Right lobe of liver (tissue), 6 donors: ENCODE measurements at regions not wholly inside any gene's neighbourhood (a gene's known extent, or its start where the extent isn't known, plus 50 kb on each side); places are given as distances from the start of the nearest gene placed in this dataset.

Experiments used
- ATAC-seq, 4 donors: fragments of 200-7000 bp; cut with Tn5 transposase; one replicate each; pipeline ENCODE4 v1.9.1; 2020; ENCODE audit warnings: mild to moderate bottlenecking in 4 of 4, moderate library complexity in 4 of 4
- DNase-seq, 3 donors: peaks; one replicate each; pipeline ENCODE4 v3.0.0-alpha.2; 2020
- H3K27ac ChIP-seq, 3 donors: fragments of 200-600 bp; one replicate each; pipeline ENCODE4 v1.8.0; 2022
- H3K27me3 ChIP-seq, 2 donors: fragments of 200-600 bp; one replicate each; pipeline ENCODE4 v1.8.0; 2022
- H3K36me3 ChIP-seq, 4 donors: fragments of 200-600 bp; sonication (generic) in 1 of 4; one replicate each; pipeline versions ENCODE4 v1.5.1 to v1.8.0; 2017 to 2022; ENCODE audit warnings: control low read depth in 1 of 4
- H3K4me1 ChIP-seq, 4 donors: fragments of 200-600 bp; sonication (generic) in 1 of 4; one replicate each; pipeline versions ENCODE4 v1.5.1 to v1.8.0; 2017 to 2022; ENCODE audit warnings: control low read depth in 1 of 4
- H3K4me3 ChIP-seq, 3 donors: fragments of 200-600 bp; one replicate each; pipeline ENCODE4 v1.8.0; 2022
- H3K9me3 ChIP-seq, 4 donors: fragments of 200-600 bp; sonication (generic) in 1 of 4; one replicate each; pipeline versions ENCODE4 v1.5.1 to v1.8.0; 2017 to 2022; ENCODE audit warnings: control low read depth in 1 of 4
- POLR2A ChIP-seq: fragments of 450-650 bp; IDR thresholded peaks from one replicate; pipeline ENCODE4 v1.6.1; 2017; ENCODE audit warnings: antibody characterized with exemption, mild to moderate bottlenecking
- WGBS: methylation state at CpG from one replicate; pipeline ENCODE4 v1.1.6; 2018; ENCODE audit warnings: low coverage, low lambda C conversion rate; ENCODE audit not compliant: insufficient coverage; ENCODE audit errors: missing lambda C conversion rate; 5-methylcytosine and 5-hydroxymethylcytosine counted together
- intact Hi-C, 2 donors: fragments of 100-400 bp; cut with DNase I; formaldehyde crosslinking; loops; one replicate each; pipeline versions ENCODE4 v1.11.2 to v1.14.1; 2022
- TF ChIP-seq, protein P1 (sequence below), 4 donors: fragments of 200-600 bp in 3 of 4; fragments of 450-650 bp in 1 of 4; IDR thresholded peaks; one replicate each; pipeline versions ENCODE4 v1.5.1 to v1.8.0; 2016 to 2022; ENCODE audit warnings: antibody characterized with exemption in 4 of 4, mild to moderate bottlenecking in 2 of 4
- donor health status: DM: no; HTN: yes; CAD: no.
- donor health status: DM: no; HTN: no; CAD: no.
- donor health status: DM: no; HTN: no; CAD: no.
- donor health status: DM: no; HTN: yes; CAD: no.
- donor health status: DM: no; HTN: yes; CAD: no.

DNA sequence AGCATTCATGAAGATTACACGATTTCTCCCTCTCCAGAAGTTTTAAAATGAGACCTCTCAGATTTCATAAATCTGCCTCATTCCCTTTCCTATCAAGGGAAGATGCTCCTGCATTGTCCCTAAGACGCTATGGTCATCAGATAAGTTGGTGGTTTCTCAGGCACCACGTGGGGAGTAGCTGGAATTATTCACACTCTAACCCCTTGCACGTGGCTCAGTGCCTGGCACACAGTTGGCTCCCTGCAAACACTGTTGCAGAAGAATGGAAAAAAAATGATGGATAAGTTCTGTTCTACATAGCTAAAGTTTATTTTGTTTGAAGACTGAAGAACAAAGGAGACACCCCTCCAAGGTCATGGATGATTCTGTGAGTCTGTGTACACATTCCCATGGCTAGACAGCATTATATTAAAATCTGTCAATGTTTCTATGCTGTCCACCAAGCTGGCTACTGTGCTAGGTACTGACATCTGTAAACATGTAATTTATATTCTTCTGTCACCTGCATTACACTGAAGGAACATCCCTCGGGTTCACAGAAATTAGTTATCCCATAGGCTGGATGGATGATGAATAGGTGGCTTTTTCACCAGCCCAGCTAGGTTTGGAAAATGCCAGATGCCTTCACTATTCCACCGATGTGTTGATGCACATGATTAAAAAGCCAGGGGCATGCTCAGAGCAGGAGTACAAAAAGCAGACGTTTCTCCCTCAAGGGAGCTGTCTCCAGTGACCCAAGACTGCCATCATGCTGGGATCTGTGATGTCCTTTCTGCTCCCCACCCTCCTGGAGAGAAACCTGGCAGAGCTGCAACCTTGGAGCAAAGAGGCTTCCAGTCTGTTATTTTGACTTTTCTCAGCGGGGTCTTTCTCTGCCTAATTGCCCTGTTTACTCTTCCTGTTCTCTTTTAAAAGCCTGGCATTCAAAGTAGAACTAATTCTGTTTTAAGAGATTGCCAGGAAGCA is 610.5 kb downstream of the UTRN start:
- no peak overlapping the region for H3K27ac ChIP-seq
- DNase-seq (no peak), ATAC-seq (no peak)
- WGBS = 60% methylated on average over 6 of the region's 8 CpGs
- H3K9me3 ChIP-seq = no peaks in the 10 kb centered on the region
- H3K27me3 ChIP-seq = no peaks in the 10 kb centered on the region
- H3K4me1 ChIP-seq = no peaks in the 10 kb centered on the region
- H3K36me3 ChIP-seq = no peaks in the 10 kb centered on the region
- no peak overlapping the region for H3K4me3 ChIP-seq
- intact Hi-C loops = no loop called here
- TF ChIP-seq, protein P1, sequence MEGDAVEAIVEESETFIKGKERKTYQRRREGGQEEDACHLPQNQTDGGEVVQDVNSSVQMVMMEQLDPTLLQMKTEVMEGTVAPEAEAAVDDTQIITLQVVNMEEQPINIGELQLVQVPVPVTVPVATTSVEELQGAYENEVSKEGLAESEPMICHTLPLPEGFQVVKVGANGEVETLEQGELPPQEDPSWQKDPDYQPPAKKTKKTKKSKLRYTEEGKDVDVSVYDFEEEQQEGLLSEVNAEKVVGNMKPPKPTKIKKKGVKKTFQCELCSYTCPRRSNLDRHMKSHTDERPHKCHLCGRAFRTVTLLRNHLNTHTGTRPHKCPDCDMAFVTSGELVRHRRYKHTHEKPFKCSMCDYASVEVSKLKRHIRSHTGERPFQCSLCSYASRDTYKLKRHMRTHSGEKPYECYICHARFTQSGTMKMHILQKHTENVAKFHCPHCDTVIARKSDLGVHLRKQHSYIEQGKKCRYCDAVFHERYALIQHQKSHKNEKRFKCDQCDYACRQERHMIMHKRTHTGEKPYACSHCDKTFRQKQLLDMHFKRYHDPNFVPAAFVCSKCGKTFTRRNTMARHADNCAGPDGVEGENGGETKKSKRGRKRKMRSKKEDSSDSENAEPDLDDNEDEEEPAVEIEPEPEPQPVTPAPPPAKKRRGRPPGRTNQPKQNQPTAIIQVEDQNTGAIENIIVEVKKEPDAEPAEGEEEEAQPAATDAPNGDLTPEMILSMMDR (IDR thresholded peaks at IDR 0.05) = no peak
- TF ChIP-seq POLR2A = no peak

DNA sequence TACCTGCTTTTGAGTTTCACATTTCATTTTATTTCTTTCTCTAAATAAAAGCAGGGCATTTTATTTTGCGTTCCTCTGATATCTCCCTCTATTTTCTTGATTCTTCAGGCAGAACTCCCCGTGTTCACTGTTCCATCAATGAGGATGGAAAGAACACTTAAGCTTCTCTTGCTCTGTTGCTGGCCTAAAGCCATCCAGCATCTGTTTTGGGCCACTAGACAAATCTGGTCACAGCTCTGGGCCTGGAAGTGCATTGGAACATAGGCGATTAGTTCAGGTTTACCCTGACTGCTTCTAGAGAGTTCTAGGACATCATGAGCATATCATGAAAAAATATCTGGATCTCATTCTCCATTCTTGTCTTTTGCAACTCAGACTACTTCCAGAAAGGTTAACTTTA is 611.2 kb downstream of the UTRN start:
- no peak for DNase-seq
- no peak overlapping the region for H3K4me3 ChIP-seq
- H3K9me3 ChIP-seq = no peaks in the 10 kb centered on the region
- intact Hi-C loops = no loop called here
- 83% methylated on average over 3 of the region's 3 CpGs for WGBS
- H3K27ac ChIP-seq = no peak overlapping the region
- no peak for ATAC-seq
- no peaks in the 10 kb centered on the region for H3K36me3 ChIP-seq
- H3K4me1 ChIP-seq = no peaks in the 10 kb centered on the region
- TF ChIP-seq POLR2A = no peak
- TF ChIP-seq, protein P1 (IDR thresholded peaks at IDR 0.05) = no peak
- H3K27me3 ChIP-seq = no peaks in the 10 kb centered on the region

DNA sequence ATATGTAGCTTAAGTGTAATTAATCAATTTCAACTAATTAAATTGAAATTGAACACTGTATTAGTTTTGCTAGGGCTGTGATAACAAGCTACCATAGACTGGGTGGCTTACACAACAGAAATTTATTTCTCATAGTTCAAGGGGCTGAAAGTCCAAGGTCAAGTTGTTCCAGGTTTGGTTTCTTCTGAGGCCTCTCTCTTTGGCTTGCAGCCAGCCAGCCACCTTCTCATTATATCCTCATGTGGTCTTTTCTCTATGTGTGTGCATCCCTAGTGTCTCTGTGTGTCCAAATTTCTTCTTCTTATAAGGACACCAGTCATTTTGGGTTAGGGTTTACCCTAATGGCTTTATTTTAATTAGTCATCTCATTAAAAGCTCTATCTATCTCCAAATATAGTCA is 611.7 kb downstream of the UTRN start:
- Histone ChIP-seq H3K4me3 (no peak overlapping the region), H3K27me3 (no peaks in the 10 kb centered on the region), H3K36me3 (no peaks in the 10 kb centered on the region), H3K4me1 (no peaks in the 10 kb centered on the region), H3K9me3 (no peaks in the 10 kb centered on the region), H3K27ac (no peak overlapping the region)
- TF ChIP-seq POLR2A = no peak
- TF ChIP-seq, protein P1 (IDR thresholded peaks at IDR 0.05) = no peak
- no peak for DNase-seq
- no peak for ATAC-seq
- intact Hi-C loops = no loop called here

DNA sequence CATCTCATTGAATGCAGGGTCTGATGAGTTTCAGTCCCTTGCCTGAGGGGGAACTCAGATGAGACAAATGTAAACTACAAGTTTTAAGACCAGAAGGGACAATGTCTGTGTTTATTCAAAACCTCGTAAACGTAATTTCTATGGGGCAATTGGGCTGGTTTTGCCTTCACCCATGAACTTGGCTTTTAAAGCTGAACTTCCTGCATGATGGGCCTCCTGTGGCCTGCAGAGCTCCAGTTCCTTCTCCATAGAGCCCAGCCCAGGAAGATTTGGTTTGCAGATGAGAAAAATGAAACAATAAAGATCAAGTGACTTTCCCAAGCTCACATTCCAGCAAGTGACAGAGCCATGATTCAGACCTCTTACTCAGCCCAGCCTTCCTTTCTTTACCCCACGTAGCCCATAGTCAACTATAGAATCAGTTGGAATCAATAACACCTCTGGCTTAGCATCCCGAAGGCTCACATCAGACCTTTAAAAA is 612.3 kb downstream of the UTRN start:
- Histone ChIP-seq H3K27ac (no peak overlapping the region), H3K9me3 (no peaks in the 10 kb centered on the region), H3K4me3 (no peak overlapping the region), H3K27me3 (no peaks in the 10 kb centered on the region), H3K4me1 (no peaks in the 10 kb centered on the region), H3K36me3 (no peaks in the 10 kb centered on the region)
- intact Hi-C loops = no loop called here
- no peak for TF ChIP-seq POLR2A
- TF ChIP-seq, protein P1 (IDR thresholded peaks at IDR 0.05) = no peak
- DNase-seq = no peak
- ATAC-seq = no peak
- 73% methylated on average over 4 of the region's 4 CpGs for WGBS
